ENCODE measurements at regions not wholly inside any gene's neighbourhood (a gene's known extent, or its start where the extent isn't known, plus 50 kb on each side); places are given as distances from the start of the nearest gene placed in this dataset.

- no peak for DNase-seq
These were observed 469.5 kb downstream of the MAN2A1 start for GRCh38 chr5:110159202-110159601.

- no peak for DNase-seq
These were observed 471.4 kb downstream of the MAN2A1 start for GRCh38 chr5:110161162-110161561.

- no peak for DNase-seq
These were observed 475.6 kb downstream of the MAN2A1 start for GRCh38 chr5:110165366-110165765.

GRCh38 chr5:110167384-110167783 lies 477.7 kb downstream of the MAN2A1 start:
- no peak for DNase-seq

- DNase-seq, result no peak
These were observed 479.7 kb downstream of the MAN2A1 start for GRCh38 chr5:110169461-110169860.

- DNase-seq, result no peak
These were observed 488.0 kb downstream of the MAN2A1 start for GRCh38 chr5:110177729-110178128.

- DNase-seq, result no peak
These were observed 489.6 kb downstream of the MAN2A1 start for GRCh38 chr5:110179321-110179720.

- DNase-seq, result no peak
These were observed 504.5 kb downstream of the MAN2A1 start for GRCh38 chr5:110194191-110194590.

GRCh38 chr5:110195288-110195687 lies 505.6 kb downstream of the MAN2A1 start:
- DNase-seq, result no peak

GRCh38 chr5:110201791-110202190 lies 512.1 kb downstream of the MAN2A1 start:
- DNase-seq, result no peak

- DNase-seq, result no peak
These were observed 513.9 kb downstream of the MAN2A1 start for GRCh38 chr5:110203661-110204060.

GRCh38 chr5:110209401-110209800 lies 517.1 kb downstream of the TMEM232 start:
- no peak for DNase-seq

GRCh38 chr5:110218981-110219380 lies 507.5 kb downstream of the TMEM232 start:
- no peak for DNase-seq

- DNase-seq, result no peak
These were observed 506.7 kb downstream of the TMEM232 start for GRCh38 chr5:110219769-110220168.

- no peak for DNase-seq
These were observed 505.4 kb downstream of the TMEM232 start for GRCh38 chr5:110221036-110221435.

GRCh38 chr5:110224050-110224449 lies 502.4 kb downstream of the TMEM232 start:
- DNase-seq, result no peak

GRCh38 chr5:110225949-110226348 lies 500.5 kb downstream of the TMEM232 start:
- no peak for DNase-seq

- no peak for DNase-seq
These were observed 486.7 kb downstream of the TMEM232 start for GRCh38 chr5:110239786-110240185.

GRCh38 chr5:110242950-110243349 lies 483.5 kb downstream of the TMEM232 start:
- DNase-seq, result no peak

GRCh38 chr5:110248921-110249320 lies 477.6 kb downstream of the TMEM232 start:
- no peak for DNase-seq

GRCh38 chr5:110250355-110250754 lies 476.1 kb downstream of the TMEM232 start:
- DNase-seq, result no peak

GRCh38 chr5:110250755-110251154 lies 475.7 kb downstream of the TMEM232 start:
- no peak for DNase-seq

- DNase-seq, result no peak
These were observed 475.1 kb downstream of the TMEM232 start for GRCh38 chr5:110251366-110251765.

- DNase-seq, result no peak
These were observed 471.3 kb downstream of the TMEM232 start for GRCh38 chr5:110255194-110255593.

- no peak for DNase-seq
These were observed 470.2 kb downstream of the TMEM232 start for GRCh38 chr5:110256298-110256697.

GRCh38 chr5:110257971-110258370 lies 468.5 kb downstream of the TMEM232 start:
- DNase-seq, result no peak
